Keratinocyte (primary cell): ENCODE measurements at regions not wholly inside any gene's neighbourhood (a gene's known extent, or its start where the extent isn't known, plus 50 kb on each side); places are given as distances from the start of the nearest gene placed in this dataset.

Experiments
- CTCF ChIP-seq, 3 experiments: IDR thresholded peaks in 1 of 3; conservative IDR thresholded peaks in 1 of 3; optimal IDR thresholded peaks in 1 of 3; 2 replicates in 2 of 3; 3 replicates in 1 of 3; pipeline versions ENCODE3 to v1.5.1; 2011; ENCODE audit warnings: low read length in 3 of 3, mild to moderate bottlenecking in 3 of 3, moderate library complexity in 2 of 3, control low read depth in 1 of 3, inconsistent platforms in 1 of 3; ENCODE audit not compliant: insufficient read depth in 2 of 3; ENCODE audit errors: extremely low read depth in 1 of 3
- EZH2 ChIP-seq: IDR thresholded peaks from one replicate; pipeline ENCODE4 v1.6.1; 2012; ENCODE audit warnings: inconsistent platforms, mild to moderate bottlenecking, low read length, moderate library complexity

- TF ChIP-seq CTCF (optimal IDR thresholded peaks at IDR 0.05 in 1 of 3, IDR thresholded peaks at IDR 0.05 in 1 of 3, conservative IDR thresholded peaks at IDR 0.05 in 1 of 3; ENCODE audit: extremely low read depth in 1 of 3, insufficient read depth in 2 of 3, low read length in 3 of 3) (no peak), EZH2 (no peak)
These were observed 913.1 kb upstream of the FBXO33 start for GRCh38 chr14:40345334-40345733.
